IMR-90 (cell line): ENCODE measurements at regions not wholly inside any gene's neighbourhood (a gene's known extent, or its start where the extent isn't known, plus 50 kb on each side); places are given as distances from the start of the nearest gene placed in this dataset.

Source experiments
- CEBPB ChIP-seq: IDR thresholded peaks from 2 replicates; pipeline ENCODE4 v1.6.1; 2012; ENCODE audit warnings: low read depth, low read length, improper control_type of control experiment
- POLR2A ChIP-seq: IDR thresholded peaks from 2 replicates; pipeline ENCODE4 v1.6.1; 2012; ENCODE audit warnings: mild to moderate bottlenecking, low read depth, low read length
- RAD21 ChIP-seq: IDR thresholded peaks from 2 replicates; pipeline ENCODE4 v1.6.1; 2012; ENCODE audit warnings: low read length, improper control_type of control experiment
- RFX5 ChIP-seq: IDR thresholded peaks from 2 replicates; pipeline ENCODE4 v1.8.0; 2012; ENCODE audit warnings: low read depth, mild to moderate bottlenecking, low read length, moderate library complexity
- SMC3 ChIP-seq: fragments of 150-350 bp; IDR thresholded peaks from 2 replicates; pipeline ENCODE4 v1.6.1; 2016; ENCODE audit warnings: low read depth, mild to moderate bottlenecking, antibody characterized with exemption, low read length, moderate library complexity
- TF ChIP-seq, protein P1 (sequence below): conservative IDR thresholded peaks from 2 replicates; pipeline ENCODE4 v1.5.1; 2012; ENCODE audit warnings: mild to moderate bottlenecking, low read depth, low read length, improper control_type of control experiment

DNA sequence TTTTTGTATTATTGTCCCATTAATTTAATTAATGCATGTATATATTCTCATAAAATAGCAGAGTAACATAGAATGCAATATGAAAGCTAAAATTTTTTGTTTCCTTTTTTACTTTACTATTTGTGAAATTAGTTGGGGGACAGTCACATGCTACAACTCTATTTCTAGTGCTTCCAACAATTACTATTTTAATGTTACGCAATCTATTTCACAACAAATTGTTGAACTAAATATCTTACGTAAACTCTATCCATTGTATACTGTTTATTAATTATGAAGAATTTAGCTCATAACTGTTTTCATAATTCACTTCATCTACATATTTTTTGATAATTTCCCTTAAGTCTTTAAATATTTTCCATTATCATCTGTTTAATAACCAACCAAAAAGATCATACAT lies 1685.4 kb upstream of the CDH6 start:
- TF ChIP-seq SMC3 (no peak), POLR2A (no peak), RFX5 (no peak), CEBPB (peak; percentile 89), RAD21 (no peak)
- TF ChIP-seq, protein P1, sequence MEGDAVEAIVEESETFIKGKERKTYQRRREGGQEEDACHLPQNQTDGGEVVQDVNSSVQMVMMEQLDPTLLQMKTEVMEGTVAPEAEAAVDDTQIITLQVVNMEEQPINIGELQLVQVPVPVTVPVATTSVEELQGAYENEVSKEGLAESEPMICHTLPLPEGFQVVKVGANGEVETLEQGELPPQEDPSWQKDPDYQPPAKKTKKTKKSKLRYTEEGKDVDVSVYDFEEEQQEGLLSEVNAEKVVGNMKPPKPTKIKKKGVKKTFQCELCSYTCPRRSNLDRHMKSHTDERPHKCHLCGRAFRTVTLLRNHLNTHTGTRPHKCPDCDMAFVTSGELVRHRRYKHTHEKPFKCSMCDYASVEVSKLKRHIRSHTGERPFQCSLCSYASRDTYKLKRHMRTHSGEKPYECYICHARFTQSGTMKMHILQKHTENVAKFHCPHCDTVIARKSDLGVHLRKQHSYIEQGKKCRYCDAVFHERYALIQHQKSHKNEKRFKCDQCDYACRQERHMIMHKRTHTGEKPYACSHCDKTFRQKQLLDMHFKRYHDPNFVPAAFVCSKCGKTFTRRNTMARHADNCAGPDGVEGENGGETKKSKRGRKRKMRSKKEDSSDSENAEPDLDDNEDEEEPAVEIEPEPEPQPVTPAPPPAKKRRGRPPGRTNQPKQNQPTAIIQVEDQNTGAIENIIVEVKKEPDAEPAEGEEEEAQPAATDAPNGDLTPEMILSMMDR: no peak
